Karpas-422 (cell line): ENCODE measurements at regions not wholly inside any gene's neighbourhood (a gene's known extent, or its start where the extent isn't known, plus 50 kb on each side); places are given as distances from the start of the nearest gene placed in this dataset.

ENCODE experiments used
- DNase-seq: peaks from one replicate; pipeline ENCODE4 v3.0.0-alpha.2; 2015
- H2AFZ ChIP-seq: fragments of 200-600 bp; sonication (generic); 2 replicates; pipeline ENCODE4 v1.6.1; 2014; ENCODE audit warnings: antibody characterized with exemption, low read length, mixed read lengths
- H3K27ac ChIP-seq: fragments of 200-600 bp; sonication (generic); 2 replicates; pipeline ENCODE4 v1.5.1; 2014; ENCODE audit warnings: mild to moderate bottlenecking, low read length, moderate library complexity
- H3K27me3 ChIP-seq: fragments of 200-600 bp; sonication (generic); 2 replicates; pipeline ENCODE4 v1.6.1; 2014; ENCODE audit warnings: low read length, mixed read lengths
- H3K36me3 ChIP-seq: fragments of 200-600 bp; sonication (generic); 2 replicates; pipeline ENCODE4 v1.6.1; 2014; ENCODE audit warnings: low read length, mixed read lengths; ENCODE audit not compliant: insufficient read depth
- H3K4me1 ChIP-seq: fragments of 200-600 bp; sonication (generic); 2 replicates; pipeline ENCODE4 v1.6.1; 2014; ENCODE audit warnings: mild to moderate bottlenecking, low read length, mixed read lengths
- H3K4me2 ChIP-seq: fragments of 200-600 bp; sonication (generic); 2 replicates; pipeline ENCODE4 v1.6.1; 2014; ENCODE audit warnings: low read length, low read depth, mild to moderate bottlenecking; ENCODE audit not compliant: poor library complexity, severe bottlenecking
- H3K4me3 ChIP-seq: fragments of 200-600 bp; sonication (generic); 2 replicates; pipeline ENCODE4 v1.5.1; 2014; ENCODE audit warnings: mild to moderate bottlenecking, antibody characterized with exemption, low read length, mixed read lengths
- H3K79me2 ChIP-seq: fragments of 200-600 bp; sonication (generic); 2 replicates; pipeline ENCODE4 v1.6.1; 2014; ENCODE audit warnings: mild to moderate bottlenecking, low read length, mixed read lengths
- H3K9ac ChIP-seq: fragments of 200-600 bp; sonication (generic); 2 replicates; pipeline ENCODE4 v1.6.0; 2014; ENCODE audit warnings: low read length
- H3K9me2 ChIP-seq: fragments of 200-600 bp; sonication (generic), shearing (Covaris generic); replicated peaks from 2 replicates; pipeline ENCODE4 v1.6.0; 2014; ENCODE audit warnings: mild to moderate bottlenecking, low read length, moderate library complexity; ENCODE audit not compliant: insufficient read depth
- H3K9me3 ChIP-seq: fragments of 300-700, 200-600 bp; sonication (generic); 2 replicates; pipeline ENCODE4 v1.6.1; 2014; ENCODE audit warnings: low read length, mixed read lengths
- H4K20me1 ChIP-seq: fragments of 200-600 bp; sonication (generic); 2 replicates; pipeline ENCODE4 v1.6.1; 2014; ENCODE audit warnings: mild to moderate bottlenecking, antibody characterized with exemption, low read length, low read depth; ENCODE audit not compliant: insufficient read depth

- Histone ChIP-seq H3K4me2 (no peak overlapping the region), H3K4me3 (no peak overlapping the region), H4K20me1 (no peaks in the 10 kb centered on the region), H3K4me1 (no peaks in the 10 kb centered on the region), H2AFZ (no peak overlapping the region), H3K9me2 (no peaks in the 10 kb centered on the region), H3K79me2 (no peaks in the 10 kb centered on the region), H3K36me3 (no peaks in the 10 kb centered on the region), H3K27ac (no peak overlapping the region), H3K27me3 (no peaks in the 10 kb centered on the region), H3K9ac (no peak overlapping the region), H3K9me3 (peaks cover 11% of the 10 kb centered on the region)
- no peak for DNase-seq
Observed at GRCh38 chrX:121853762-121854613, 806.6 kb downstream of the GLUD2 start.

- Histone ChIP-seq H3K27me3 (no peaks in the 10 kb centered on the region), H4K20me1 (no peaks in the 10 kb centered on the region), H3K4me2 (no peak overlapping the region), H3K79me2 (no peaks in the 10 kb centered on the region), H2AFZ (no peak overlapping the region), H3K9me2 (no peaks in the 10 kb centered on the region), H3K4me1 (no peaks in the 10 kb centered on the region), H3K9me3 (peaks cover 15% of the 10 kb centered on the region), H3K4me3 (no peak overlapping the region), H3K27ac (no peak overlapping the region), H3K36me3 (no peaks in the 10 kb centered on the region), H3K9ac (no peak overlapping the region)
- DNase-seq: no peak
Observed at GRCh38 chrX:121854614-121854911, 807.2 kb downstream of the GLUD2 start.

- H3K27me3 ChIP-seq: no peaks in the 10 kb centered on the region
- no peaks in the 10 kb centered on the region for H4K20me1 ChIP-seq
- H3K36me3 ChIP-seq: no peaks in the 10 kb centered on the region
Observed at GRCh38 chrX:121858867-121859647, 811.6 kb downstream of the GLUD2 start.

GRCh38 chrX:121863976-121864375 is 816.6 kb downstream of the GLUD2 start:
- H2AFZ ChIP-seq: no peak overlapping the region
- H3K27me3 ChIP-seq: no peaks in the 10 kb centered on the region
- H3K79me2 ChIP-seq: no peaks in the 10 kb centered on the region
- H3K9me3 ChIP-seq: peaks cover 16% of the 10 kb centered on the region
- H3K27ac ChIP-seq: no peak overlapping the region
- H3K4me1 ChIP-seq: no peaks in the 10 kb centered on the region
- H3K4me2 ChIP-seq: no peak overlapping the region
- no peak overlapping the region for H3K4me3 ChIP-seq
- no peaks in the 10 kb centered on the region for H3K9me2 ChIP-seq
- no peaks in the 10 kb centered on the region for H3K36me3 ChIP-seq
- no peak overlapping the region for H3K9ac ChIP-seq
- no peak for DNase-seq
- H4K20me1 ChIP-seq: no peaks in the 10 kb centered on the region

More at GRCh38 chrX:121858867-121859647, 811.6 kb downstream of the GLUD2 start:
- no peak overlapping the region for H3K27ac ChIP-seq
- no peak overlapping the region for H3K4me3 ChIP-seq
- DNase-seq: no peak
- no peak overlapping the region for H3K9ac ChIP-seq
- H3K9me2 ChIP-seq: no peaks in the 10 kb centered on the region
- H3K79me2 ChIP-seq: no peaks in the 10 kb centered on the region
- H3K4me2 ChIP-seq: no peak overlapping the region
- no peak overlapping the region for H2AFZ ChIP-seq
- H3K9me3 ChIP-seq: peaks cover 7% of the 10 kb centered on the region
- H3K4me1 ChIP-seq: no peaks in the 10 kb centered on the region

- Histone ChIP-seq H3K27ac (no peak overlapping the region), H3K4me2 (no peak overlapping the region), H3K36me3 (no peaks in the 10 kb centered on the region), H3K79me2 (no peaks in the 10 kb centered on the region), H3K9me3 (peaks cover 13% of the 10 kb centered on the region), H3K4me1 (no peaks in the 10 kb centered on the region), H4K20me1 (no peaks in the 10 kb centered on the region), H2AFZ (no peak overlapping the region), H3K9me2 (no peaks in the 10 kb centered on the region), H3K27me3 (no peaks in the 10 kb centered on the region), H3K9ac (no peak overlapping the region), H3K4me3 (no peak overlapping the region)
- DNase-seq: no peak
Observed at GRCh38 chrX:121864561-121864960, 817.2 kb downstream of the GLUD2 start.

- Histone ChIP-seq H3K4me1 (no peaks in the 10 kb centered on the region), H3K27me3 (no peaks in the 10 kb centered on the region), H3K9me3 (peaks cover 43% of the 10 kb centered on the region), H4K20me1 (no peaks in the 10 kb centered on the region), H3K4me3 (no peak overlapping the region), H3K9me2 (no peaks in the 10 kb centered on the region), H3K9ac (no peak overlapping the region), H3K27ac (no peak overlapping the region), H3K4me2 (no peak overlapping the region), H3K36me3 (no peaks in the 10 kb centered on the region), H2AFZ (no peak overlapping the region), H3K79me2 (no peaks in the 10 kb centered on the region)
- DNase-seq: no peak
Observed at GRCh38 chrX:121869876-121870477, 822.6 kb downstream of the GLUD2 start.

- no peaks in the 10 kb centered on the region for H3K4me1 ChIP-seq
- peaks cover 46% of the 10 kb centered on the region for H3K9me3 ChIP-seq
- H4K20me1 ChIP-seq: no peaks in the 10 kb centered on the region
- no peak for DNase-seq
- no peak overlapping the region for H3K4me2 ChIP-seq
- H3K9ac ChIP-seq: no peak overlapping the region
- no peaks in the 10 kb centered on the region for H3K9me2 ChIP-seq
- no peak overlapping the region for H2AFZ ChIP-seq
- H3K27ac ChIP-seq: no peak overlapping the region
- H3K27me3 ChIP-seq: no peaks in the 10 kb centered on the region
- H3K79me2 ChIP-seq: no peaks in the 10 kb centered on the region
- no peaks in the 10 kb centered on the region for H3K36me3 ChIP-seq
- no peak overlapping the region for H3K4me3 ChIP-seq
Observed at GRCh38 chrX:121871122-121871521, 823.7 kb downstream of the GLUD2 start.

- Histone ChIP-seq H2AFZ (no peak overlapping the region), H3K4me1 (no peaks in the 10 kb centered on the region), H3K9me2 (no peaks in the 10 kb centered on the region), H3K79me2 (no peaks in the 10 kb centered on the region), H3K9me3 (peaks cover 27% of the 10 kb centered on the region; the same call in 1 of the 2 replicates), H3K36me3 (no peaks in the 10 kb centered on the region), H3K4me2 (no peak overlapping the region), H3K27ac (no peak overlapping the region), H3K27me3 (no peaks in the 10 kb centered on the region), H3K9ac (no peak overlapping the region), H3K4me3 (no peak overlapping the region), H4K20me1 (no peaks in the 10 kb centered on the region)
- DNase-seq: no peak
Observed at GRCh38 chrX:121876305-121876704, 828.9 kb downstream of the GLUD2 start.
